Non-pigmented ciliary epithelial cell (primary cell): ENCODE measurements at regions not wholly inside any gene's neighbourhood (a gene's known extent, or its start where the extent isn't known, plus 50 kb on each side); places are given as distances from the start of the nearest gene placed in this dataset.
"Not testable (repeated sequence)": the region's sequence is repeated elsewhere in the genome, so short reads cannot be mapped to it uniquely, and the experiment has no call there.

ENCODE experiments used
- DNase-seq: peaks from one replicate; pipeline ENCODE4 v3.0.0-alpha.2; 2010; ENCODE audit warnings: low read depth

DNA sequence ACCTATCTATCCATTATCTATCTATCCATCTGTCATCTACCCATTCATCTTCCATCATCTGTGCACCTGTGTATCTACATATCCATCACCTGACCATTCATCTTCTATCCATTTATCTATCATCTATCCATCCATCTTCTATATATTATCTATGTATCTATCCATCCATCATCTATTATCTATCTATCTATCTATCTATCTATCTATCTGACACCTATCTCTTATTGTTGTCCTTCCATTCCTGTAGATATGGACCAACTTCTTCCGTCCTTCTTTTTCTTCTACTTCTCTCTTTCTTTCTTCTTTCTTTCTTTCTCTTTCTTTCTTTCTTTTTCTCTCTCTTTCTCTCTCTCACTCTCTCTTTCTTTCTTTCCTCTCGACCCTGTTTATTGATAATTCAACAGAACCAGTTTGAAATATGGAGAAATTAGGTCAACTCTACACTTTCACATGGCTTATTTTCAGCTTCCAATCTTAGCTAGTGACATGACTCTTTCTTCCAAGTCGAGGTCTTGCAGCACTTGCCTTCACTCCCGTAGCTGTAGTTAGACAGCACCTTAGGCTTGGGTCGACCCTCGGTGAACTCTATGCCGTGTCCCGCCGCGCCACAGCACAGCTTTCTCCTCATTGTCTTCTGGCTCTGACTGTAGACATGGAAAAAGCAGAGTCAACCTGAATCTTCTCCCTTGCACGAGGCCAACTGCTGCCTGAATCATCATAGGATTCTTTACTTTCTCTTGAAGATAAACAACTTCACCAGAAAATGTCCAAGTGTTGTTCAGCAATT lies 110.4 kb upstream of the EXOC2 start:
- DNase-seq = no peak

DNA sequence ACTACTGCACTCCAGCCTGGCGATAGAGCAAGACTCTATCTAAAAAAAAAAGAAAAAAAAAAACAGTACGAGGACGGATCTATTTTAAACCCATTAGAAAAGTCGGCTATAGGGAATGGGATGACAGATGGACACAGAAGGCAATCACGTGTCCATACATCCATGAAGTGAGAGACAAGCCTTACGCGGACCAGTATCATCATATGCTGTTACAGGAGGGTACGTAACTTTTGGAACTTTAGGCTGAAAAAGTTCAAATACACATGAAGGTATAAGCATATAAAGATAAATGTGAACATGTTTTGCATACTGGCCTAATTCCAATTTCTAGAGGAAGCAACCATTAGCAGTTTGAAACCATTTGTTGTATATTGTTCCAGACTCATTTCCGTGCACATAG lies 109.8 kb upstream of the EXOC2 start:
- DNase-seq = no peak

DNA sequence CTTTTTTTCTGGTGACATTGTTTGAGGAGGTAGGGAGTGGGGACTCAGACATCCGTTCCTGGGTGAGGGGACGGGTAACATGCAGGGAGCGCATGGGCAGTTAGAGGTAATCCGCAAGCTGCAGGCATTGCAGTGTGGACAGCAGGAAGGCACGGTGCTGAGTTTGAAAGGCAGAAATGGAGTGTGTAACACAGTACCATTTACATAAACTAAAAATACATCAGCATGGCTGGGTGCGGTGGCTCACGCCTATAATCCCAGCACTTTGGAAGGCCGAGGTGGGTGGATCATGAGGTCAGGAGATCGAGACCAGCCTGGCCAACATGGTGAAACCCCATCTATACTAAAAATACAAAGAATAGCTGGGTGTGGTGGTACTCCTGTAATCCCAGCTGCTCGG lies 109.3 kb upstream of the EXOC2 start:
- DNase-seq = not testable (repeated sequence)

DNA sequence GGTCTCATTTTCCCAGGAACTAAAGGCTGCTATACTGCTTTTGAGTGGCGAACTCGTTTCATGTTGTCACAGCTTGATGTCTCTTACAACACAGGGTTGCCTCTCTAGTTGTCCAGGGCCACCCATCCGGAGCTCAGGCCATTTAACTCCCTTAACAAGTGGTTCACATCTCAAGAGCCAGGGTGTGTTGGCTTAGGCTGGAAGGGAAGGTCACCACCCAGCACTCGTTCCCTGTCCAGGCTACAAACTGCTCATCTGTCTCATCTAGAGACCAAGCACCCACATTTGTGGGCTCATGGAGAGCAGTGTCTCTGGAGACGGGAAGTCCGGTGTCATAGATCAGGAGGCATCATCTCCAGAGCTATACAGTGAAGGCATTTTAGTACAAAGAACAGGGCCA lies 106.8 kb upstream of the EXOC2 start:
- DNase-seq = no peak

DNA sequence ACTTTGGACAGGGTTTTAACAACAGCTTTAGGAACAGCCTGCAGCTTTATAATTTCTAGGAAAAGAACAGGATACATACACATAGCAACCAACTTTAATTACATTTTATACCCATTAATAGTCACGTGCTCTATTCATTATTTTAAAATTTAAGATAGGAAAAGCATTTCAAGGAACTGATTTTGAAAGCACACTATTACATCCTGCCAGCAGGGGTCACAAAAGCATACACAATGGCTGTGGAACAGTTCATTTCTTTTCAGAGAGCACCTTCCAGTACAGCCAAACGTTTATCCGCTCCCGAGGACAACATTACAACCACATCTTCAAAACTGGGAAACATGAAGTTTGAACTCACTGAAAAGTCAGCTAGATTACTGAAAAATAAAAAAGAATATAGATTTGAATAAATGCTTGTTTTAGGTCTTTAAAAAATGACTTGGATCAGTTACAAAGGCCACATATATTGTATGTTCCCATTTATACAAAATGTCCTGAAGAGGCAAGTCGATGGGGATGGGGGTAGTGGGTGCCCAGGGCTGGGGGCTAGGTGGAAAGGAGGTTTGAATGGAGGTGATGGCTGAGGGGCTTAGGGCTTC lies 104.6 kb upstream of the EXOC2 start:
- DNase-seq = peak; percentile 23

DNA sequence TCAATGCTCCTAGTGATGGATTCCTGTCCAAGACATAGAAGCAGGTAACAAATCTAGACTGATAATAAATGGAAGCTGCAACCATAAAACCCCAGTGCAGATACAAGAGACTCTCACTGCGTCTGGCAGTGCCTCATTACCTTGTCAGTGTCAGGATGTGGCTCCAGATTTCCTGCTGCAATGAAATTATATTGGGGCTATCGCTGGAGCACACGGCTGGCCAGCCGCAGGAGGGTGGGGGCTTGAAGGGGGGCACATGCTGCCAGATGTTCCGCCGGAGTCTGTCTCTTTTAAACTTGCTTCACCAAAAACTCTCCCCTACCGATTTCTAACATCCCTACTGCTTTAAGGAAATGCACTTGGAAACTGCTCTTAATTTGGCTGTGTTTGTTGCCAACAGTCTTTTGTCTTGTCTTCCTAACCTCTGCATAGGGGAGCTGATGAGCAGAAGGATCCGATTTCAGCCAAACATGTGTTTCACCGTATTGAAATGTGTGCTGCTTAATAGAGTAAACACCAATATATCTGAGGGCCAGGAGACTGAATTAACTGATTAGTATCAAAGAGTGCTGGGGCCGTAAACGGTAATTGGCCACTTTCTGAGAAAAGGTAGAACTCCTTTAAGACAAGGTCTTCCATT lies 102.2 kb upstream of the EXOC2 start:
- no peak for DNase-seq

DNA sequence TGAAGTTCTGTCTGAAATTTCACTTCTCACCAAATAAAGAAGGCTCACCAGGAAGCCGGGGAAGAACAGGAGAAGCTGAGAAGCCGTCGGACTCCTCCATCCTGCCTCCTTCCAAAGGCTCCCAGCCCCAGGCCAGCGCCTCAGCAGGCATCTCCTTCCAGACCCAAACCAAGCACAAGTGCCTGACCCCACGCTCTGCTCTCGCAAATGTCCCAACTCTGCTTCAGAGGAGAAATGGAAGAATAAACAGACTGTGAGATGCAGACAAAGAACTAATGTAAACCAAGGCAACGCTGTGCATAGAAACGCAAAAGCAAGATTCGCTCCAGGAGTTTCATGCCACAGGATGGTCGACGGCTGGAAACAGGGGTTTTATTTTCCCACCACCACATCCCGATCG lies 100.3 kb upstream of the EXOC2 start:
- DNase-seq = no peak

DNA sequence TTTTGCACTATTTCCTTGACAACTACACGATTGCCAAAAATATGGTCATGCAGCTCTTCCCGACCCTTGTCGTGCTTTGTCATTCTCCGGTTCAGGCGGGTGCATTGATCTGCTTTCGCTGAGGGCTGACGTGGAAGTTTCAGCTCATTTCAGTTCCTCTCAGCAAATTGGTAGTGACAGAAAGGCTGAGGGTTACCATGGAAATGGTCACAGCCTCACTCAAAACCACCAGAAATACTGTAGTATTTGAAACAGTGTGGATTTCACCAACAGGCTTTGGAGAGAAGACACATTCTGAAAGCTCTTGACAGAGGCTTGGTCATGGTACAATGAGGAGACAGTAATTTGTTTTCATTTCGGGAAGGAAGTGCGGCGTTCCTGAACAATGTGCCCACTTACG lies 99.7 kb upstream of the EXOC2 start:
- DNase-seq = no peak

DNA sequence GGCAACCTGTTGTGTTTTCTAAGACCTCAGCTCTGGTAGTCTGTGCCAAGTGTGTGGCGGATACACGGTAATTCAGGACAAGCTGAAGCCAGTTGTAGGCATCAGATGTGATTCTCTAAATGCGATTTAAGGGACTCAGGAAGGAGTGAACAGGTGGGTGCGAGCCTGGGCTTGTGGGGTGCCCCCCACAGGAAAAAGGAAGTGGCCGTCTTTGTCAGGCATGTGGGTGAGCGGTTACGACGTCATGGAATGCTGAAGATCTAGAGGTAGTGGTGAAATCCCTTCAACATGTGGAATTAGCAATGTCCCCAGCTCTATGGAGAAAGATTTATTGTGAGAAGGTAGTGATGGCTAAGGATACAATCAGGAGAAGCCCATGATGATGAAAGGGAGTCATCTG lies 95.1 kb upstream of the EXOC2 start:
- DNase-seq = no peak

DNA sequence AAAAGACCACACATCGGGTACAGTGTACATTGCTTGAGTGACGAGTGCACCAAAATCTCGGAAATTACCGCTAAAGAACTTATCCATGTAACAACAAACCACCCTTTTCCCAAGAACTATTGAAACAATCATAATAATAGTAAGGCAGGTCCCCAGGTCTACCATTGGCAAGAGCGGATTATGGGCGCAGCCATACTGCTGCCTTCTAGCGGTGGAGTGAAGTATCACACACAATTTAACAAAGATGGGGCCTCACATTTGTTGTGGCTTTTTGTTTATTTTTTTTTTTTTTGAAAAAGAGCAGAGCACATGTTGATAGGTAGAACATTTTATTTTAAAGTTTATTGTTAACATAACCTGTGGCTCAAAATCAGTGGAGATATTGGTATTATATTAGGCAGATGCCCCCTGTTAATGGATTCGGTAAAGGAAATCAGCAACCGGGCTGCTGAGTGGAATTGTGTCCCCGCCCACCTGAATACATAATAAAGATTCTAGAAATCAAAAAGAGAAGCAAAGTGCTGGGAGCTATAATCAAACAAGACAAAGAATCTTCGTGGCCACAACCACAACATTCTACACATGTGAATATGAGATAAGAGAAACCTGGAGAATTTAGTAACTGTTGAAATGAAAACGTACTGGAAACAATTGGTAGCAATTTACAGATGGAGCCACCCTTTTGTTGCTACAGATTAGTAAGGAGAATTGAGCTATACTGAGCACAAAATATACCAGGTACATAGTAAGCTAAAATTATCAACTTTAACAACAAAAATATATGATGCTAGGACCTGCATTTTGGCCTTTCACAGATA lies 94.2 kb upstream of the EXOC2 start:
- DNase-seq = no peak

DNA sequence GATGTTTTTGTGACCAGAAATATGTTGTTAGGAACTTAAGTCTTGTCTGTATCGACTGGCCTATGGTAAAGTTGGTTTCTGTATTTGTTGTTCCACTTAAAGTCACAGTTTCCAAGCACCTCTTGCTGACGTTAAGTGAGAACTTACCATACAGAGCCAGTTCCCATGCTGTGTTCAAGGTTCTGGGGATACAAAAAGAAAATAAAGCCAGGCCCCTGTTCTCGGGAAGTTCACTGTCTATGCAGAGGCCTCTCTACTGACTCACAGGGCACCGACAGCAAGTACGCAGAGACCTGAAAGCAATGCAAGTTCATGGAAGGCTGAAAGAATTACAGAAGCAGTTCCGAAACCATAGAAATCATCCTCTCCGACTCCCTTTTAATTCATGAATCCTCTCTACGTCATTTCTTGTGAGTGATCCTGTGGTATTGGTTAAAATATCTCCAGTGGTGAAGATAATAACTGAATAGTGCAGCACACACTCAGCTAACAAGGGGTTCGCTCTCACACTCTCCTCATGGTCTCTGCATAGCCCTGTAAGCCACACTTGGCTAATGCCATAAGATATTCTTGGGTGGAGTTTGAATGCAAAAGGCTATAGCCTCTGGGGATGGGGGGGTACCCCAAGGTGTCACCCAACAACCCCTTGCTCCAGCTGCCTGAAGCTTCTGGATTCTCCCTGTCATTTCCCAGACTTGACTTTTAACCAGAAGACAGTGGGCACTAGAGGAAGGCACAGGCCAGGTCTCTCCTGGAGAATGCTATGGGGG lies 91.2 kb upstream of the EXOC2 start:
- DNase-seq = no peak

DNA sequence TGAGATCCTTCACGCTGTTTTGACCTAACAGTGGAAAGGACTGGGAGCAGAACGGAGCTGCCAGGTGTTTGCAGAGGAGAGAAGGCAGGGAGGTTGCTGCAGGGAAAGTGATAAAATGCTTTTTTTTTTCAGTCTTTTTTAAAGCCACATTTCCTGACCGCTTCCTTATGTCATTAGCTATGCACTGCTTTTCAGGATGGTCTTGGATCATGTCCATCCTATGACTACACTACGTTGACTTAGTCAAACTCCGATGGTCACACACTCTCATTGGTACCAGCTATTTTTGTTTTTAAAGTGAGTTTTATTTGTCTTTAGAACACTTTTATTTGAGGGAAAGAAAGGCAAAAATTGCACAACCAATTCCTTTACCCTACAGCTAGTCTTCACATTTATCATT lies 89.2 kb upstream of the EXOC2 start:
- DNase-seq = no peak

DNA sequence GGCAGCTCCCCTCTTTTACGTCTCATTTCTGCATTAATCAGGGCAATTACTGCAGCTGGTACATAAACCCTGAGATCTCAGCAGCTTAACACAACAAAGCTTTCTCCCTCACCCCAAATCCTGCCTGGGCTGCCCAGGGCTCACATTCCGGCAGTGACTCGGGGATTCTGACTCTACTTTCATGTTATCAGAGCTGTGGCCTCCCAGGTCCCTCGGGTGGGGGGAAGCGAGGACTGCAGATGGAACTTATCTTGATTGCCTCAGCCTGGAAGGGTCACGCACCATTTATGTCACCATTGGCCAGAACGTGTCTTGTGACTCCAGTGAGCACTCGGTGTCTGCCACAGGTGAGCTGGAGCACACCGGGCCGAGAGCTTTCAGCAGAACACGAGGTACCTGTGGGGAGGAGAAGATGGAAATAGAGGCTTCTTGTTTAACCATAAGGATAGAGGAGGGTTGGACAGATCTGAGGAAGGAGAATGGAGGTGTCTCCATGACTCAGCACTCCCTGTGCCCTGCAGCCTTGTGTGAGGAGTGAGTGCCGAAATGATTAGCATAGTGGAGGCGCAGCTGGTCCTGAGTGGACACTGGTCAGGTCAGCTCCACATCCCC lies 88.5 kb upstream of the EXOC2 start:
- DNase-seq = no peak

DNA sequence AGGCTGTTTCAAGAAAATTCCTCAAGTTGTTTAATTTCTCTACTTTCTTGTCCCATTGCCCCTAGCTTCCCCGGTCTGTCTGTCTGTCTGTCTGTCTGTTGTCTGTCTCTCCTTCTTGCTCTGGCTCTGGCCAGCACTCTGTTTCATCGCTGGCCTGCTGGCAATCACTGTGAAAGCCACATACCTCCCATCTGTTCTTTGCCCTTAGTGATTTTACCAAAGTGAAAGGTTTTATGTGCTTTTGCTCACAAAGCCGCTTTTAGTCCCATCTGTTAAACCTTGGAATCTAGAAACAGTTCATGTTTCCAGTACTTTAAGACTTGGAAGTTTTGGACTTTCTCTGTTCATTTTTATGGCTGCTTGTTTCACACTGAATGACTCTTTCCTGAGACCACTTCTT lies 87.8 kb upstream of the EXOC2 start:
- no peak for DNase-seq

DNA sequence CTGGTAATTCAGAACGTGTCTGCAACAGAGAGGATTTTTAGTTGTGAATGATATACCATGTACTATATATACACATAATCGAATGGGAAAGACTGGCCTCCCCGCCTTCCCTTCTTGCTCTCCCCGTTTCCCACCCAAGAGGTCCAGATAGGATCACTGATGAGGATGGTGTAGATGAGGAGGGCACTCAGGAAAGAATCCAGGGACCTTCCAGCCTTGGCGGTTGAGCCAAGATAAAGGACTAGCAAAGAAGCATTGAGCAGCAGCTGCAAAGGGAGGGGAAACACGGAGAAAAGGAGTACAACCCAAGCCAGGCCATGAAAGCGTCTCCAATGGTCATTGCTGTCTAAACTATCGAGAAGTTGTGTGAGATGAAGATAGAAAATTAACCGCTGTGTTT lies 84.0 kb upstream of the EXOC2 start:
- DNase-seq = no peak

DNA sequence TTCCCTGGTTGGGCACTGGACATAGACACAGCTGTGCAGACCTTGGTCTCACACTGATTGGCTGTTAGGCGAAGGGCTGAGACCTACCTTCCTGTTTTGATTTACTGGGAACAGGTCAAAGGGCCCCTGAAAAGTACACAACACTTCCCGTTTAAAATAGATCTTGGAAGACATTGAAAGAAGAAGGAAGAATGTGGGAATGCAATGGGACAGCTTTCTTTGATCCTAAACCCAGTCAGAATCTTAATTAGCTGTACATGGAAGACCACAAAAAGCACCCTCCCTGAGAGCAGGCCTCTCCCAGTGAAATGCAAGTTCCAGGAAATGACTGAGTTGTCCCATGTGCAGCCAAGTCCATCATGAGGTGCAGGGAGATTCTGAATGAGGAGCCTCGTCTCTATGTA lies 83.6 kb upstream of the EXOC2 start:
- DNase-seq = no peak

DNA sequence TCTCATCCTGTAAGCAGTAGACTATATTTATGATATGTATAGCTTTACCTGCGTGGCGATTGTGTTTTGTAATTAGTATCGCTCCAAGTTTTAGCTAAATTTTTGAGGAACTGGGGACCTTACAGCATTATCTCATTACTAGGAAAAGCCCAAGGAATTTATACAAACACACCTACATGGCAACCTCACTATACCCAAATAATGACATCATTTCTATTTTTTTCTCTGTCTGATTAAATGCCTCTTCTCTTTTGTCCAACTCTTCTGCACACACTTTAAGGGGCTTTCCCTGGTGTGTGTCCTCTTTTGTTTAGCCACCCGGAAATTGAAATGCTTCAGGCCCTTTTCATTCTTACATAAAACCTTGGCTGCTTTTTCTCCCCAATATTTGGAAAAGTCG lies 82.9 kb upstream of the EXOC2 start:
- no peak for DNase-seq

DNA sequence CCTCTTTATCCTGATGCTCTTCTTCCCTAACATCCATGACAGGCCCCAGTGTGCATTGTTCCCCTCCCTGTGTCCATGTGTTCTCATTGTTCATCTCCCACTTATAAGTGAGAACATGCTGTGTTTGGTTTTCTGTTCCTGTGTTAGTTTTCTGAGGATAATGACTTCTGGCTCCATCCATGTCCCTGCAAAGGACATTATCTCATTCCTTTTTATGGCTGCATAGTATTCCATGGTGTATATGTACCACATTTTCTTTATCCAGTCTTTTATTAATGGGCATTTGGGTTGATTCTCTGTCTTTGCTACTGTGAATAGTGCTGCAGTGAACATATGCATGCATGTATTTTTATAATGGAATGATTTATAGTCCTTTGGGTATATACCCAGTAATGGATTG lies 78.7 kb upstream of the EXOC2 start:
- not testable (repeated sequence) for DNase-seq

DNA sequence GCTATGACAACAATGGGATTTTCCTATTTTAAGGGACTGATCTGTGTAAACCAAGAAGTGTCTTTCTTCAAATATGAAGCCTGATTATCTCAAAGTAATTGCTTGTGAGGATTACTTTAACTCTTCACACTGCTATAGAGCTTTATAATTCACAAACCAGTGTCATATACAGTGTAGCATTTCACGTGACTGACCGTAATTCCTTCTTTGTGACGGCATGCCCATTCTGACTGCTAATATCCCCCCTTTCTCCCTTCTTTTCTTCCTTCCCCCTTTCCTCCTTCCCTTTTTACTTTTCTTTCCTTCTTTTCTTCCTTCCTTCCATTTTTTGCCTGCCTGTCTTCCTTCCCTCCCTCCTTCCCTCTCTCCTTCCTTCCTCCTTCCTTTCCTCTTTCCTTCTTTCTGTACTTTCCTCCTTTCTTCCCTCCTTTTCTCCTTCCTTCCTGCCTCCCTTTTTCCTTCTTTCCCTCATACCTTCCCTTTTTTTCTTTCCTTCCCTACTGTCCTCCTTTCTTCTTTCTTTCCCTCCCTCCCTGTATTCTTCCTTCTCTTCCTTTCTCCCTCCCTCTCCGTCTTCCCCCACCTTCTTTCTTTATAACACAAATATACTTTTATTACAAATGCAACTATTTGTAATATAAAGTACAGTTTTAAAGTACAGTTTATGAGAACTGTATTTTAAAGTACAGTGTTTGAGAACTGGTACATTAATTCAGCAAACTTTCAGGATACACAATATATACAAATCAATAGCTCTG lies 75.0 kb upstream of the EXOC2 start:
- no peak for DNase-seq

DNA sequence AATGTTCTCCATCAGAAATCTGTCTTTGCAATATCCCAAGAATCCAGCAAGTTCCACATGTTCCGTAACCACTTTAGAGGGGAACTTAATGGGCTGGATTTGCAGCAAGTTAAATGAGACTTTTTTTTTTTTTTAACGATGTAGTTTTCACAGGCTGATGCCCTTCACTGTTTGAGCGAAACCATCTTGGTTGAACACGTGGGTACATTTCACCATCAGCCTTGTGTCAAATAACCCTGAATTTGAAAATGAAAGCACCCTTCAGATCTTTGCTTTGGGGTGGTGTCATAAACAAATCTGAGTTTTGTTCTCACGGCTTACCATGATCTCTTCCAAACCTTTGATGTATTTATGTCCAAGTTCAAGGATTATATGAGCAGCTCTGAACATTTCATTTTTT lies 73.7 kb upstream of the EXOC2 start:
- DNase-seq = no peak

DNA sequence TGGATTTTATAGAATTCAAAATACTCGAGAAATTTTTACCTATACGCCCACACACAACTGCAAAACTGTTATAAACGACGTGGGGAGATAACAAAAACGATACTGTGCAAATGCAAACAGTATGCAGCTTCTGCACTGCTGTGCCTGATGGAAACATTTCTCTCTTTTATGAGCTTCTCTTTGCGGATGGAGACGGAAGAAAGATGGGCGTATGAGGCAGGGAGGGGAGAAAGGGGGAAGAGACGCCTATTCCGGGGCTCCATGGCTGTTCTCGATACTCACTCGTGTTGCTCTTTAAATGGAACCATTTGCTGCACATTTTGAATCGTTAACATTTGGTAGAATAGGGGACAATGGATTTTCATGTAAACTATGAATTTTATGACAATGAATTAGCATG lies 69.1 kb upstream of the EXOC2 start:
- DNase-seq = no peak
